IMR-90 (cell line): ENCODE measurements at regions not wholly inside any gene's neighbourhood (a gene's known extent, or its start where the extent isn't known, plus 50 kb on each side); places are given as distances from the start of the nearest gene placed in this dataset.

Experiments used
- ATAC-seq: fragments of 200-7000 bp; cut with Tn5 transposase; 2 replicates; pipeline ENCODE4 v1.9.1; 2020; ENCODE audit warnings: low read depth, mild to moderate bottlenecking, moderate library complexity
- BruUV-seq: library from RNA; stranded (reverse); fragments of 400-500 nt; replicated peaks from 2 replicates; lab custom pipeline; 2021; lab: Mats Ljungman, UMichigan
- CTCF ChIA-PET: fragments of 300-600 bp; formaldehyde crosslinking; extraction: SDS; loops from one replicate; lab custom pipeline; 2021; ENCODE audit warnings: antibody characterized with exemption; lab: Yijun Ruan, JAX
- POLR2A ChIA-PET: fragments of 300-600 bp; sonication (Branson Sonifier 250); formaldehyde crosslinking; loops from one replicate; lab custom pipeline; 2022; ENCODE audit warnings: antibody characterized with exemption; ENCODE audit not compliant: unreplicated experiment; lab: Charles Lee
- DNase-seq: peaks from one replicate; pipeline ENCODE4 v3.0.0; 2013
- H2AFZ ChIP-seq: replicated peaks from 2 replicates; pipeline ENCODE3; 2013; ENCODE audit warnings: low read length, mild to moderate bottlenecking; ENCODE audit not compliant: poor library complexity
- H2AK5ac ChIP-seq: 2 replicates; pipeline ENCODE4 v1.6.1; 2013; ENCODE audit warnings: low read depth, low read length, inconsistent platforms
- H2AK9ac ChIP-seq: replicated peaks from 2 replicates; pipeline ENCODE3; 2013; ENCODE audit warnings: mild to moderate bottlenecking, low read depth, low read length, moderate library complexity; ENCODE audit not compliant: poor library complexity
- H2BK120ac ChIP-seq: 2 replicates; pipeline ENCODE4 v1.6.1; 2013; ENCODE audit warnings: low read depth, low read length, inconsistent platforms
- H2BK15ac ChIP-seq: 3 replicates; pipeline ENCODE4 v1.6.1; 2013; ENCODE audit warnings: low read depth, low read length, inconsistent platforms
- H2BK20ac ChIP-seq: 2 replicates; pipeline ENCODE4 v1.6.1; 2013; ENCODE audit warnings: low read depth, mild to moderate bottlenecking, inconsistent platforms, low read length, moderate library complexity
- H2BK5ac ChIP-seq: 2 replicates; pipeline ENCODE4 v1.6.1; 2013; ENCODE audit warnings: mild to moderate bottlenecking, low read depth, low read length, inconsistent platforms; ENCODE audit not compliant: poor library complexity, severe bottlenecking
- H3K14ac ChIP-seq: replicated peaks from 2 replicates; pipeline ENCODE4 v1.6.1; 2013; ENCODE audit warnings: low read depth, low read length, inconsistent platforms
- H3K18ac ChIP-seq: 2 replicates; pipeline ENCODE4 v1.6.1; 2013; ENCODE audit warnings: low read depth, low read length, control low read depth
- H3K23ac ChIP-seq: 2 replicates; pipeline ENCODE4 v1.6.1; 2013; ENCODE audit warnings: low read depth, low read length, inconsistent platforms
- H3K27ac ChIP-seq: 2 replicates; pipeline ENCODE4 v1.5.1; 2013; ENCODE audit warnings: mild to moderate bottlenecking, control low read depth, low read length; ENCODE audit not compliant: insufficient read depth
- H3K27me3 ChIP-seq: 2 replicates; pipeline ENCODE4 v1.6.1; 2013; ENCODE audit warnings: low read length; ENCODE audit not compliant: control insufficient read depth, insufficient read depth
- H3K36me3 ChIP-seq: 2 replicates; pipeline ENCODE4 v1.6.1; 2013; ENCODE audit warnings: low read length, mixed read lengths; ENCODE audit not compliant: control insufficient read depth, insufficient read depth
- H3K4ac ChIP-seq: 2 replicates; pipeline ENCODE4 v1.6.1; 2013; ENCODE audit warnings: low read depth, low read length, inconsistent platforms
- H3K4me1 ChIP-seq: 2 replicates; pipeline ENCODE4 v1.6.1; 2013; ENCODE audit warnings: low read length, mixed read lengths; ENCODE audit not compliant: control insufficient read depth, insufficient read depth
- H3K4me2 ChIP-seq: 2 replicates; pipeline ENCODE4 v1.6.1; 2013; ENCODE audit warnings: low read depth, mild to moderate bottlenecking, control low read depth, low read length, moderate library complexity
- H3K4me3 ChIP-seq: 2 replicates; pipeline ENCODE4 v1.5.1; 2013; ENCODE audit warnings: low read depth, mild to moderate bottlenecking, control low read depth, low read length, moderate library complexity; ENCODE audit not compliant: insufficient read depth
- H3K56ac ChIP-seq: 2 replicates; pipeline ENCODE4 v1.6.1; 2013; ENCODE audit warnings: low read length, inconsistent platforms; ENCODE audit not compliant: insufficient read depth; ENCODE audit errors: extremely low read depth
- H3K79me1 ChIP-seq, 2 experiments: 2 replicates each; pipeline ENCODE4 v1.6.1; 2013; ENCODE audit warnings: low read length in 2 of 2, inconsistent platforms in 1 of 2, low read depth in 1 of 2
- H3K9ac ChIP-seq: 2 replicates; pipeline ENCODE4 v1.6.1; 2013; ENCODE audit warnings: low read depth, low read length, control low read depth
- H3K9me1 ChIP-seq: 2 replicates; pipeline ENCODE4 v1.6.1; 2013; ENCODE audit warnings: low read length, inconsistent platforms; ENCODE audit not compliant: insufficient read depth
- H3K9me3 ChIP-seq: 2 replicates; pipeline ENCODE4 v1.6.1; 2013; ENCODE audit warnings: low read length; ENCODE audit not compliant: control insufficient read depth, insufficient read depth
- H4K20me1 ChIP-seq: 2 replicates; pipeline ENCODE4 v1.6.1; 2013; ENCODE audit warnings: low read length, inconsistent platforms; ENCODE audit not compliant: insufficient read depth
- H4K5ac ChIP-seq: 2 replicates; pipeline ENCODE4 v1.6.1; 2013; ENCODE audit warnings: mild to moderate bottlenecking, low read depth, low read length, control low read depth
- H4K8ac ChIP-seq, 2 experiments: 2 replicates each; pipeline ENCODE4 v1.6.1; 2013; ENCODE audit warnings: low read depth in 2 of 2, low read length in 2 of 2, control low read depth in 1 of 2, inconsistent platforms in 1 of 2
- H4K91ac ChIP-seq: 2 replicates; pipeline ENCODE4 v1.6.1; 2013; ENCODE audit warnings: low read depth, low read length, inconsistent platforms; ENCODE audit not compliant: insufficient read depth
- BHLHE40 ChIP-seq: fragments of 150-350 bp; IDR thresholded peaks from 2 replicates; pipeline ENCODE4 v1.6.1; 2016; ENCODE audit warnings: mild to moderate bottlenecking, low read depth, low read length
- CEBPB ChIP-seq: IDR thresholded peaks from 2 replicates; pipeline ENCODE4 v1.6.1; 2012; ENCODE audit warnings: low read depth, low read length, improper control_type of control experiment
- CHD1 ChIP-seq: IDR thresholded peaks from 2 replicates; pipeline ENCODE4 v1.6.1; 2012; ENCODE audit warnings: low read depth, low read length, improper control_type of control experiment
- CTCF ChIP-seq: conservative IDR thresholded peaks from 2 replicates; pipeline ENCODE4 v1.5.1; 2012; ENCODE audit warnings: mild to moderate bottlenecking, low read depth, low read length, improper control_type of control experiment
- ELK1 ChIP-seq: fragments of 150-350 bp; IDR thresholded peaks from 2 replicates; pipeline ENCODE4 v1.6.1; 2016; ENCODE audit warnings: low read depth, mild to moderate bottlenecking, low read length, moderate library complexity, borderline replicate concordance
- FOS ChIP-seq: fragments of 150-350 bp; IDR thresholded peaks from 2 replicates; pipeline ENCODE4 v1.6.1; 2016; ENCODE audit warnings: low read depth, low read length
- MAFK ChIP-seq: IDR thresholded peaks from 2 replicates; pipeline ENCODE4 v1.6.1; 2012; ENCODE audit warnings: low read depth, low read length, improper control_type of control experiment
- MAZ ChIP-seq: IDR thresholded peaks from 2 replicates; pipeline ENCODE4 v1.6.1; 2012; ENCODE audit warnings: low read depth, mild to moderate bottlenecking, low read length, improper control_type of control experiment, moderate library complexity, borderline replicate concordance
- MXI1 ChIP-seq: IDR thresholded peaks from 2 replicates; pipeline ENCODE4 v1.6.1; 2012; ENCODE audit warnings: low read depth, mild to moderate bottlenecking, low read length, moderate library complexity, borderline replicate concordance
- NFE2L2 ChIP-seq: fragments of 150-350 bp; IDR thresholded peaks from 2 replicates; pipeline ENCODE4 v1.6.1; 2016; ENCODE audit warnings: low read depth, mild to moderate bottlenecking, low read length
- POLR2A ChIP-seq: IDR thresholded peaks from 2 replicates; pipeline ENCODE4 v1.6.1; 2012; ENCODE audit warnings: mild to moderate bottlenecking, low read depth, low read length
- RAD21 ChIP-seq: IDR thresholded peaks from 2 replicates; pipeline ENCODE4 v1.6.1; 2012; ENCODE audit warnings: low read length, improper control_type of control experiment
- RCOR1 ChIP-seq: IDR thresholded peaks from 2 replicates; pipeline ENCODE4 v1.6.1; 2012; ENCODE audit warnings: mild to moderate bottlenecking, low read length, improper control_type of control experiment; ENCODE audit not compliant: insufficient replicate concordance
- RFX5 ChIP-seq: IDR thresholded peaks from 2 replicates; pipeline ENCODE4 v1.8.0; 2012; ENCODE audit warnings: low read depth, mild to moderate bottlenecking, low read length, moderate library complexity
- SMC3 ChIP-seq: fragments of 150-350 bp; IDR thresholded peaks from 2 replicates; pipeline ENCODE4 v1.6.1; 2016; ENCODE audit warnings: low read depth, mild to moderate bottlenecking, antibody characterized with exemption, low read length, moderate library complexity
- WGBS, 2 experiments: methylation state at CpG; one replicate each; pipeline versions ENCODE4 v1.1.5 to v1.1.7; 2013; ENCODE audit warnings: missing lambda C conversion rate in 2 of 2; ENCODE audit not compliant: insufficient read length in 1 of 2; ENCODE audit errors: extremely low coverage in 2 of 2; 5-methylcytosine and 5-hydroxymethylcytosine counted together
- dilution Hi-C: fragments of 300-500 bp; cut with HindIII; formaldehyde crosslinking; loops from one replicate; pipeline ENCODE4 v1.14.3; 2018; ENCODE audit warnings: low sequenced_read_pairs; ENCODE audit not compliant: unreplicated experiment
- in situ Hi-C: fragments of 300-500 bp; cut with MboI; formaldehyde crosslinking; loops from 3 replicates; pipeline ENCODE4 v1.14.3; 2019; ENCODE audit warnings: low sequenced_read_pairs, inconsistent platforms, mixed read lengths
- intact Hi-C: fragments of 100-400 bp; cut with micrococcal nuclease; formaldehyde crosslinking; loops from 2 replicates; pipeline ENCODE4 v1.10.0; 2022
- TF ChIP-seq, protein P1 (sequence below): fragments of 150-350 bp; IDR thresholded peaks from 2 replicates; pipeline ENCODE4 v1.6.1; 2017; ENCODE audit warnings: mild to moderate bottlenecking, antibody characterized with exemption, low read length, low read depth

- H3K18ac ChIP-seq, result no peak overlapping the region
- no peak overlapping the region for H2AK9ac ChIP-seq
- H3K14ac ChIP-seq, result no peak overlapping the region
- no peaks in the 10 kb centered on the region for H4K20me1 ChIP-seq
- no peak overlapping the region for H3K23ac ChIP-seq
- H2AK5ac ChIP-seq, result no peak overlapping the region
- no peak overlapping the region for H3K56ac ChIP-seq
- no peak overlapping the region for H4K5ac ChIP-seq
- BruUV-seq, result no TSS peak
- dilution Hi-C loops (no loop called here), in situ Hi-C loops (loop anchor here (10.0 kb wide), 1 partner anchor 57 kb away; no protein-coding TSS in a partner anchor), intact Hi-C loops (no loop called here)
- no CpG with 5 or more reads among the region's 4 CpGs for WGBS, 2 experiments
- no peak overlapping the region for H2BK120ac ChIP-seq
- no peaks in the 10 kb centered on the region for H3K9me1 ChIP-seq
- no peak overlapping the region for H2BK15ac ChIP-seq
- H3K4me3 ChIP-seq, result no peak overlapping the region
- no peak overlapping the region for H2AFZ ChIP-seq
- no peaks in the 10 kb centered on the region for H3K27me3 ChIP-seq
- TF ChIP-seq POLR2A, result no peak
- no peak for TF ChIP-seq NFE2L2
- TF ChIP-seq, protein P1, sequence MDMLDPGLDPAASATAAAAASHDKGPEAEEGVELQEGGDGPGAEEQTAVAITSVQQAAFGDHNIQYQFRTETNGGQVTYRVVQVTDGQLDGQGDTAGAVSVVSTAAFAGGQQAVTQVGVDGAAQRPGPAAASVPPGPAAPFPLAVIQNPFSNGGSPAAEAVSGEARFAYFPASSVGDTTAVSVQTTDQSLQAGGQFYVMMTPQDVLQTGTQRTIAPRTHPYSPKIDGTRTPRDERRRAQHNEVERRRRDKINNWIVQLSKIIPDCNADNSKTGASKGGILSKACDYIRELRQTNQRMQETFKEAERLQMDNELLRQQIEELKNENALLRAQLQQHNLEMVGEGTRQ, result no peak
- no peak for TF ChIP-seq RAD21
- no peak for TF ChIP-seq CEBPB
- TF ChIP-seq ELK1, result no peak
- no peak for TF ChIP-seq MXI1
- TF ChIP-seq CTCF, result no peak
- no peak for TF ChIP-seq FOS
- TF ChIP-seq SMC3, result no peak
- TF ChIP-seq RFX5, result no peak
- TF ChIP-seq BHLHE40, result no peak
- TF ChIP-seq MAZ, result no peak
- no peak for TF ChIP-seq CHD1
- TF ChIP-seq MAFK, result no peak
- TF ChIP-seq RCOR1, result no peak
- H3K9ac ChIP-seq, result no peak overlapping the region
- no peak overlapping the region for H2BK20ac ChIP-seq
- no peaks in the 10 kb centered on the region for H3K9me3 ChIP-seq
- no peak overlapping the region for H4K8ac ChIP-seq
- H3K4ac ChIP-seq, result no peak overlapping the region
- ChIA-PET POLR2A (no interaction called here), CTCF (no interaction called here)
- H3K79me1 ChIP-seq, result no peaks in the 10 kb centered on the region
- no peak for ATAC-seq
- no peak overlapping the region for H4K91ac ChIP-seq
- H2BK5ac ChIP-seq, result no peak overlapping the region
- no peak overlapping the region for H3K4me2 ChIP-seq
- H3K27ac ChIP-seq, result no peak overlapping the region
- no peaks in the 10 kb centered on the region for H3K36me3 ChIP-seq
- no peak for DNase-seq
- H3K4me1 ChIP-seq, result no peaks in the 10 kb centered on the region
Observed at GRCh38 chr12:16112130-16112529, 165.4 kb downstream of the SLC15A5 start.
